Neuron (in vitro differentiated cells): ENCODE measurements at regions not wholly inside any gene's neighbourhood (a gene's known extent, or its start where the extent isn't known, plus 50 kb on each side); places are given as distances from the start of the nearest gene placed in this dataset.

Experiments
- H2AFZ ChIP-seq: one replicate; pipeline ENCODE4 v1.6.1; 2013; ENCODE audit warnings: low read depth, mild to moderate bottlenecking, inconsistent platforms, low read length, moderate library complexity
- H3K27me3 ChIP-seq: one replicate; pipeline ENCODE4 v1.6.1; 2013; ENCODE audit warnings: low read length; ENCODE audit not compliant: insufficient read depth
- H3K36me3 ChIP-seq: one replicate; pipeline ENCODE4 v1.6.1; 2013; ENCODE audit warnings: low read length; ENCODE audit not compliant: insufficient read depth
- H3K4me1 ChIP-seq: one replicate; pipeline ENCODE4 v1.6.1; 2013; ENCODE audit warnings: low read length; ENCODE audit not compliant: insufficient read depth
- H3K4me3 ChIP-seq: 2 replicates; pipeline ENCODE4 v1.5.1; 2013; ENCODE audit warnings: mild to moderate bottlenecking, low read length, moderate library complexity
- H3K9me3 ChIP-seq: one replicate; pipeline ENCODE4 v1.6.1; 2013; ENCODE audit warnings: low read length

DNA sequence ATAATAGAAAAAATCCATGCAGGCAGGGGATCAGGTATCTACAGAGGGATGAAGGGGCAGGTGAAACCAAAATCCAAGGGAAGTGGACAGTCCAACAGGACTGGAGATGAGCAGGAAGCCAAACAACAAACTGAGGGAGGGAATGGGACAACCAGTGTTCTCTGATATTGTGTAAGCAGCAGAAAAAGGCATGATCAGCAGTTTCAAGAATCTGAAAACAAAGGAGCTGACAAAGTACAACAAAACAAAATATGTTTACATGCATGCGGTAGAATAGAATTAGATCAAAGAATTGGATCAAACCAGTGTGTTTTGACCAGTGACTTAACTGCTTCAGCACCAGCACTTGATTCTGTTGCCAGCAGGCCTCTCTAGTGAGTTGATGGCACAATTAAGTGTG lies 729.7 kb downstream of the RFPL4B start:
- Histone ChIP-seq H3K36me3 (no peaks in the 10 kb centered on the region), H3K4me1 (peaks cover 3% of the 10 kb centered on the region), H2AFZ (no peak overlapping the region), H3K27me3 (no peaks in the 10 kb centered on the region), H3K4me3 (no peak overlapping the region), H3K9me3 (no peaks in the 10 kb centered on the region)

DNA sequence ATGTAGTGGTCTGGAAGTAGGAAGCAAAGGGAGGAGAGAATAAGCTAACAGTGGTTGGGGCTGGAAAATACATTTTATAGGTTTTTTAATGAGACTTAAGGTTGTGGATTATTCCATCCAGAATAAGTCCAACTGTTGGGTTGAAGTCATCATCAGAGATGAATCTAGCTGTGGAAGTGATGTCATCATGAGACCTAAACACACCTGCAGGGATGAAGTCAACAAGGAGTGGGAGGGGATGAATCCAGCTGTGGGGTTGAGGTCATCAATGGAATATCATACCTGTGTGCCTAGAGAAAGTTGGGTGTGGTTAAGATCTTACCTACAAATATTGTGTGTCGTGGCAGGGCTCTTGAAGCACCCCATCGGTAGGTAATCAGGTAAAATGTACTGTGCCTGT lies 730.7 kb downstream of the RFPL4B start:
- Histone ChIP-seq H3K4me3 (no peak overlapping the region), H2AFZ (no peak overlapping the region), H3K27me3 (no peaks in the 10 kb centered on the region), H3K36me3 (no peaks in the 10 kb centered on the region), H3K9me3 (no peaks in the 10 kb centered on the region), H3K4me1 (peaks cover 5% of the 10 kb centered on the region)

DNA sequence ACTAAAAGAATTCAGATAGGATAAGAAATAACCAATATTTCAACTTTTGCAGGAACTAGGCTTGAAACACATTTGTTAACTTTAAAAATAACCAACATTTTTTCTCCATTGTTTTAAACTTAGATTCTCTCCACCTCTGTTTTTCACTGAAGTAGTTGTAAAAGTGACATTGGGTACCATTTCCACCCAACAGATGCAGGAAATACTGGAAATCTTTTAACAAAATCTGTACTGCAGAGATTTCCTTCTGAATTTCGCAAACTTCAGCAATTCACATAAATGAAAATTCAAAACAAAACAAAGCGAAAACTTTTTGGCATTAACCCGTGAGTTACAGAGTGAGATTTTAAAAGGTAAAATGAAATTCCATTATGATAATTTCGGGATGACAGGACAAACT lies 731.7 kb downstream of the RFPL4B start:
- H3K4me1 ChIP-seq = peaks cover 4% of the 10 kb centered on the region
- H3K4me3 ChIP-seq = no peak overlapping the region
- no peaks in the 10 kb centered on the region for H3K9me3 ChIP-seq
- no peaks in the 10 kb centered on the region for H3K36me3 ChIP-seq
- H3K27me3 ChIP-seq = no peaks in the 10 kb centered on the region
- H2AFZ ChIP-seq = no peak overlapping the region

DNA sequence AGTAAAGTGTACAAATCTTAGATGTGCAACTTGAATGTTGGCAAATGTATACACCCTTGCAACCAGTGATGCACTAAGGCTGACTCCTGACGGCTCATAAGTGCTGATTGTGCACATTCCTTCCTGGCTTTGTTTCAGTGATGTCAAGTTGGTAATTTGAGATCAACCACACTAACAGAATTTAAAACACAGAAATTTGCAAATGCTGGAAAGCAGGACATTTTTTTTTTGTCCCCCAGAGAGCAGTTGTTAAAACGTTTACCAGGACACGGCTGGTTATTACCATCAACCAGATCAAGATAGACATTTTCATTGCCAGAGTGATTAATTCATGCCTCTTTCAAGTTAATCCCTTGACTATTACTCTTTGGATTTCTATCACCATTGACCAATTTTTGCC lies 735.6 kb downstream of the RFPL4B start:
- Histone ChIP-seq H3K4me1 (peaks cover 2% of the 10 kb centered on the region), H2AFZ (peak overlapping the region; percentile 7), H3K9me3 (no peaks in the 10 kb centered on the region), H3K36me3 (no peaks in the 10 kb centered on the region), H3K4me3 (no peak overlapping the region), H3K27me3 (no peaks in the 10 kb centered on the region)

DNA sequence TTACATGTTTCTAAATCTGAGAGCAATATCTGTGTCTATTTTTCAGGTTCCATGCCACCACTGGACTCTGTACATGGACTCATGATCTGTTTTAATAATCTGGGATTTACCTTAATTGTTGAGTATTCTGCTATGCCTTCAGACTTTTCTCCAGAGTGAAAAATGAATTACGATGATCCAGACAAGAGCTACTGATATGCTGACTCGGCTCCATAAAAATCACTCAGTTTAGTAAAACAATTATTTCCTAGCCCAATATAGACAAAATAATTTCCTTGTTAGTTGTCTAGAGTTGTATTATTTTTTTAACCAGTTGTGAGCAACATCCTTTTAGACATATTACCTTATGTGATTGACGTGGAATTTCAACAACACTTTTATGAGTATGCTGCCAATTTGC lies 736.8 kb downstream of the RFPL4B start:
- Histone ChIP-seq H3K36me3 (no peaks in the 10 kb centered on the region), H3K4me3 (no peak overlapping the region), H3K4me1 (peaks cover 2% of the 10 kb centered on the region), H2AFZ (no peak overlapping the region), H3K9me3 (no peaks in the 10 kb centered on the region), H3K27me3 (no peaks in the 10 kb centered on the region)

DNA sequence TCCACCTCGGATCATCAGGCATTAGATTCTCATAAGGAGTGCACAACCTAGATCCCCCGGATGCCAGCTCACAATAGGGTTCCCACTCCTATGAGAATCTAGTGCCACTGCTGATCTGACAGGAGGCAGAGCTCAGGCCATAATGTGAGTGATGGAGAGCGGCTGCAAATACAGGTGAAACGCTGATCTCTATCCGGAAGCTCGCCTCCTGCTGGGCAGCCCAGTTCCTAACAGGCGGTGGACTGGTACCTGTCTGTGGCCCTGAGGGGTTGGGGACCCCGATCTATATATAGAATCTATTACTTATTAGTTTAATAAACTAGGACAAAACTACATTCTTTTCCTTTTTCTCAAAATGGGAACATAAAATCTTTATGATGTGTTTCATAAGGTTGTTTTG lies 741.9 kb downstream of the RFPL4B start:
- no peaks in the 10 kb centered on the region for H3K36me3 ChIP-seq
- no peaks in the 10 kb centered on the region for H3K4me1 ChIP-seq
- no peak overlapping the region for H2AFZ ChIP-seq
- H3K4me3 ChIP-seq = no peak overlapping the region
- no peaks in the 10 kb centered on the region for H3K27me3 ChIP-seq
- H3K9me3 ChIP-seq = no peaks in the 10 kb centered on the region

DNA sequence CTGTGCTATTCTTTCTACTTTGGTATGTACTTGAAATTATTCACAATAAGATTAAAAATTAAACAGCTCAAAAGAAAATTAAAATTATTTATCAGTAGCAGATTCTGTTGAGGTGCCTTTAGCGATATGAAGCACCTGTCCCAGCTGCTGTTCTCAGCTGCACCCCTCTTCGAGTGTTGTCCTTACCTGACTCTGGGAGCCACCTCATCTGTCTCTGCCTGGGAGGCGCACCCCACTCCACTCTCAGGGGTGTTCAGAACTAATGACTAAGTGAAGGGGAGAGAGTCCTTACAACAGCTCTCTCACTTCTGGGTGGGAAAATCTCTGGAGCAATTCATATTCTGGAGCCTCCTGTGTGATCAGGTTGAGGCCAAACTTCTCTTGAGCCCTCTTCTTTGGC lies 745.7 kb downstream of the RFPL4B start:
- no peaks in the 10 kb centered on the region for H3K27me3 ChIP-seq
- H2AFZ ChIP-seq = no peak overlapping the region
- H3K4me3 ChIP-seq = no peak overlapping the region
- no peaks in the 10 kb centered on the region for H3K9me3 ChIP-seq
- no peaks in the 10 kb centered on the region for H3K36me3 ChIP-seq
- peaks cover 3% of the 10 kb centered on the region for H3K4me1 ChIP-seq

DNA sequence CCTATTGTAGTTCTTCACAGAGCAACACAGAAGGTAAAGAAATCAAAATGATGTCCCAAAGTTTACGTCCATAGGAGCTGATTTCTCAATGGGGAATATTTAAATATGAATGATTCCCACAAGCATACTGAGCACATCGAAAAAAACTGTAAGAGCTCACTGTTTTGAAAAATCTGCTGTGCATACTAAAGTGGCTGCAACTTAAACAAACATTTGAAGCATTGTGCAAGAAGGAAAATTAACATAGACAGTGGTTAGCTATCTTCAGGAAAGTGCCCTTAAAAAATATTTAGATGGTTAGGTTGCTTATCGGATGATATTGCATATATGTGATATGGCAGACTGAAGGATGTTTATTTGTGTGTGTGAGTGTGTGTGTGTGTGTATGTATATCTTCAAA lies 747.6 kb downstream of the RFPL4B start:
- Histone ChIP-seq H3K36me3 (no peaks in the 10 kb centered on the region), H3K9me3 (no peaks in the 10 kb centered on the region), H3K27me3 (no peaks in the 10 kb centered on the region), H3K4me1 (peaks cover 3% of the 10 kb centered on the region), H2AFZ (no peak overlapping the region), H3K4me3 (no peak overlapping the region)

DNA sequence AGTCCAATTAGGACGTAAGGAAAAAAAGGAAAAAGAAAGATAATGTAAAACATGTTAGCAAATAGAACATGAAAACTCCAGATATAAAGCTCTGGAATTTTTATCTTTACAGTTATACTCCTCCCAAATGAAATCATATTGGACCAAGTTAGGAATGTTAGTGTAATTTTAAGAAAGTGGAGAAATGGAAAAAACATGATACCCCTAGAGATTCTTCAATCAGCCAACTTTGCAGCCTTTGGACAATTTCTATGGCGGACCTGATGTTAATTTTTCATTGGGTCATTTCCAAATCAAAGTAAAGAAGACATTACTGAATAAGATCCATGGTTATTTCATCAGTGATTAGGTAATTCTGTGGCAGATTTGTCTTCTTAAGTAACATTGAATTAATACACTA lies 748.7 kb downstream of the RFPL4B start:
- no peaks in the 10 kb centered on the region for H3K36me3 ChIP-seq
- peaks cover 3% of the 10 kb centered on the region for H3K4me1 ChIP-seq
- H3K9me3 ChIP-seq = no peaks in the 10 kb centered on the region
- no peak overlapping the region for H2AFZ ChIP-seq
- no peaks in the 10 kb centered on the region for H3K27me3 ChIP-seq
- H3K4me3 ChIP-seq = no peak overlapping the region

DNA sequence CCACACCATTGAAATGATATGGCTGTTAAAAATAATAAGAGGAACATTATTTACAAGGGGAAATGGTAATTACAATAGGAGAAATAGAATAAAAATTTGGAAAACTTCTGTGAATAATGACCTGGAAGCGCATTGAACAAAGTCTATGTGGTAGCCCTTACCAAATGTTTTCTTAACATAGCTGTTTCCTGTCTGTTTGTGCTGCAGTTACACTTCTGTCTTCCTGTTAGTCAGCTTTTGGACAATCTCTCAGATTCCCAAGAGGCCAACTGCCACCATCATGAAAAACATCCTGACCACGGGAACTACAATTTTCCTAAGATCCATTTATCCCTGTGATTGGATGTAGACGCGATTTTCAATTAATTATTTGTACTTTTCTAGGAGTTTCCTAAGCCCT lies 754.4 kb upstream of the MARCKS start:
- H2AFZ ChIP-seq = no peak overlapping the region
- no peaks in the 10 kb centered on the region for H3K4me1 ChIP-seq
- no peak overlapping the region for H3K4me3 ChIP-seq
- H3K27me3 ChIP-seq = no peaks in the 10 kb centered on the region
- no peaks in the 10 kb centered on the region for H3K36me3 ChIP-seq
- H3K9me3 ChIP-seq = no peaks in the 10 kb centered on the region

DNA sequence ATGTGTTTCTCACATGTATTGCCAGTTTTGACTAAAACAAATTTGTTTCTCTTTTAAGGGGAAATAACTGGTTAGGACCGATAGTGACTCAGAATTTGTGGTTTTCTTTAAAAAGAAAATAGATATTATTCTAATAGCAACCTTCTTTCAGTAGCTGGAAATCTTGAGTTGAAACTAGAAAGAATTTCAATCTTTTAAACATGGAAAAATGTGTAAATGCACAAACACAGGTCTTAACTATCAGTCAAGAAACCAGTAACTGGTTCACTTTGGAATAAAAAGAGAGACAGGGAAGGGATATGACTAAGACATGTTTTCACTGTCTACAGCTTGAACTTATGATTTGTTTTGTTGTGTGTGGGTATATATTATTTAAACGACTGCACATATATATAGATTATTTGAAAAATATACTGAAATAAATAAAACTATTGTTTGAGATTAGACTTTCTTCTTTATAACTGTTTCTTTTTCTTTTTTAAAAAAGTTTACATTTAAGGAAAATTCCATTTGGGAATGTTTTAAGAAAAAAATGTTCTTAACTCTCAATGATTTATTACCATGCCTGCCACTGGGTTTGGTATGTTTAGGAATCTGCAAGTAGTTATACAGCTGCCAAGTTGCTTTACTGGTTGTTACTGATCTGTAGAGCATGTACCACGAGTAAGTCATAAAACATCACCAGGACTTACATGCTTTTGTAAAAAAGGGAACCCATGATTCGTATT lies 753.3 kb upstream of the MARCKS start:
- no peak overlapping the region for H2AFZ ChIP-seq
- no peaks in the 10 kb centered on the region for H3K36me3 ChIP-seq
- H3K4me1 ChIP-seq = no peaks in the 10 kb centered on the region
- H3K27me3 ChIP-seq = no peaks in the 10 kb centered on the region
- no peaks in the 10 kb centered on the region for H3K9me3 ChIP-seq
- H3K4me3 ChIP-seq = no peak overlapping the region

DNA sequence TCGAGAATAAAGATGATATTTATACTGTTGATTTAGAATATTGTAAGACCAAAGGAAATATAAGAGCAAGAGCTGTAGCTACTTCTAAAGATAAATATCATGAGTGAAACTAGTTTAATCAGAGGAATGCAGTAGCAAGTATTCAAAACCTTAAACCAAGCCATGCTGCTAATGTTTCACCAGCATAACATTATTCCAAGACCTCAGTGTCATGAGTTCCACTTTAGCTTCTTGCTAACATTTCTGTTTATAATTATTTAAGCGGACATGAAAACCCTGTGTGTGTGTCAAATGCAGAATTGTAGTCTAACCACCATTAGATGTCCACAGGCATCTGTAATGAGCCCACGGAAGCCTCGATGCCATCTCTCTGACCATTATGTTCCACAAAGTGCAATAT lies 752.6 kb upstream of the MARCKS start:
- H3K9me3 ChIP-seq = no peaks in the 10 kb centered on the region

DNA sequence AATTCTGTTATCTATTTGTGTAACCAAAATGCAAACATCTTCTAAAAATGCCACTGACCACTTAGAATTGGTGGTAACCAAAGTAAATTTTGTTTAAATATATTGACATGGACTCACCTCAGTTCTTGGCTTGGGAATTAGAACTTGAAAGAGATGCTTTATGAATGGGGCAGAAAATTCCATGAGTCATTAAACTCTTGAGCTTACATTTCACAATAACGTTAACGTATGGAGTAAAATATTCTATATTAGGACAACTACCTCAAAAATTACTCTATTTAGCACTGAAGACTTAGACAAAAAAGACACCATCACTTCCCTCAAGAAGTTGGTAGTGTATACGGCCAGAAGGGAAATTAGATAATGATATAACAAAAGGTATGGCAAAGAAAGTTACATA lies 752.2 kb upstream of the MARCKS start:
- Histone ChIP-seq H2AFZ (no peak overlapping the region), H3K9me3 (no peaks in the 10 kb centered on the region), H3K36me3 (no peaks in the 10 kb centered on the region), H3K4me1 (no peaks in the 10 kb centered on the region), H3K4me3 (no peak overlapping the region), H3K27me3 (no peaks in the 10 kb centered on the region)

More for the DNA sequence above, 752.6 kb upstream of the MARCKS start:
- H3K36me3 ChIP-seq = no peaks in the 10 kb centered on the region
- no peaks in the 10 kb centered on the region for H3K27me3 ChIP-seq
- H3K4me3 ChIP-seq = no peak overlapping the region
- no peaks in the 10 kb centered on the region for H3K4me1 ChIP-seq
- no peak overlapping the region for H2AFZ ChIP-seq

DNA sequence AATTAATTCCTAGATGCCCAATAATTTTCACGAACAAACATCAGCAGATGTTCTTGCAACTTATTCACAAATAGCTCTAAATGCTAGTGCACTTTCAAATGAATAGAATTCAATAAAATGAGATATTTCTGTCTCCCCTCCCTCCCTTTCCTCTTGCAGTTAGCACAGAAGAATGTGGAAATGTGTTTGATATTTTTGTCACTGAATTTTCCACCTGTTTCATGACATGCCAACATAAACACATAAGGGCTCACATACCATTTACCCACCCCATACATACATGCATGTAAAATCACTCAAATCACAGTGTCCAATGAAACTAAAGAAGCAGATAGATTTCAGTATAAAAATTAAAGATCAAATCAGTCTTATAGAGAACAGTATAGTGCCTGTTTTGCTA lies 746.9 kb upstream of the MARCKS start:
- no peaks in the 10 kb centered on the region for H3K4me1 ChIP-seq
- H3K4me3 ChIP-seq = no peak overlapping the region
- no peaks in the 10 kb centered on the region for H3K36me3 ChIP-seq
- no peaks in the 10 kb centered on the region for H3K27me3 ChIP-seq
- H3K9me3 ChIP-seq = no peaks in the 10 kb centered on the region
- H2AFZ ChIP-seq = peak overlapping the region; percentile 40
